Spleen (tissue), 7 donors: ENCODE measurements at regions not wholly inside any gene's neighbourhood (a gene's known extent, or its start where the extent isn't known, plus 50 kb on each side); places are given as distances from the start of the nearest gene placed in this dataset.

Experiments used
- POLR2A ChIP-seq, 3 donors: fragments of 450-650 bp; IDR thresholded peaks; one replicate each; pipeline ENCODE4 v1.5.1; 2017; ENCODE audit warnings: antibody characterized with exemption in 3 of 3, mild to moderate bottlenecking in 1 of 3
- TF ChIP-seq, protein P1 (sequence below), 11 experiments: fragments of 200-600 bp in 7 of 11; fragments of 450-650 bp in 4 of 11; sonication (generic) in 4 of 11; IDR thresholded peaks in 8 of 11; conservative IDR thresholded peaks in 3 of 11; 1 replicate in 7 of 11; 2 replicates in 4 of 11; pipeline versions ENCODE4 v1.4.0 to v1.8.0; 2016 to 2021; ENCODE audit warnings: antibody characterized with exemption in 11 of 11, inconsistent platforms in 4 of 11, mild to moderate bottlenecking in 1 of 11
- donor health status: DM: no; HTN: no; CAD: no; lungs with moderate emphysema.
- donor health status: DM: no; HTN: no; CAD: no.
- donor health status: DM: no; HTN: no; CAD: no.

DNA sequence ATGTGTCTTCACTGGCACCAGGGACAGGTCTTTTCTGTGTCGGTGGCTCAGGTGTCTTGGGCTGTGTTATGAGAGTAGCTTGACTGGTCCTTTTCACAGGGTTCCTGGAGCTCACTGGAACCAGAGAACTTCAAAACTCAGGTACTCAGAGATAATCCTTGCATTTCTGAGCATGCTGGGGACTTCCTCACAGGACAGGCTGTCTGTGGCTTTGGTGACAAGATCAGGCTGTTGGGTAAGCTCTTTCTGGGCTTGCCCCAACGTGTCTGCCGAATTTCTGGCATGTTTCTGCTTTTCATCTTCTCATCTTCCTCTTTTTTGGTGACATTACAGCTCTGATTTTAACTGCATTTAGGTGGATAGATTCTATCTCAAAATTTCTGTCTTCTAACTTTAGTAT is 270.0 kb downstream of the CDH26 start:
- TF ChIP-seq, protein P1, sequence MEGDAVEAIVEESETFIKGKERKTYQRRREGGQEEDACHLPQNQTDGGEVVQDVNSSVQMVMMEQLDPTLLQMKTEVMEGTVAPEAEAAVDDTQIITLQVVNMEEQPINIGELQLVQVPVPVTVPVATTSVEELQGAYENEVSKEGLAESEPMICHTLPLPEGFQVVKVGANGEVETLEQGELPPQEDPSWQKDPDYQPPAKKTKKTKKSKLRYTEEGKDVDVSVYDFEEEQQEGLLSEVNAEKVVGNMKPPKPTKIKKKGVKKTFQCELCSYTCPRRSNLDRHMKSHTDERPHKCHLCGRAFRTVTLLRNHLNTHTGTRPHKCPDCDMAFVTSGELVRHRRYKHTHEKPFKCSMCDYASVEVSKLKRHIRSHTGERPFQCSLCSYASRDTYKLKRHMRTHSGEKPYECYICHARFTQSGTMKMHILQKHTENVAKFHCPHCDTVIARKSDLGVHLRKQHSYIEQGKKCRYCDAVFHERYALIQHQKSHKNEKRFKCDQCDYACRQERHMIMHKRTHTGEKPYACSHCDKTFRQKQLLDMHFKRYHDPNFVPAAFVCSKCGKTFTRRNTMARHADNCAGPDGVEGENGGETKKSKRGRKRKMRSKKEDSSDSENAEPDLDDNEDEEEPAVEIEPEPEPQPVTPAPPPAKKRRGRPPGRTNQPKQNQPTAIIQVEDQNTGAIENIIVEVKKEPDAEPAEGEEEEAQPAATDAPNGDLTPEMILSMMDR (IDR thresholded peaks at IDR 0.05 in 8 of 11, conservative IDR thresholded peaks at IDR 0.05 in 3 of 11) = no peak
- no peak for TF ChIP-seq POLR2A (IDR thresholded peaks at IDR 0.05)
